HEK293T (cell line): ENCODE measurements at regions not wholly inside any gene's neighbourhood (a gene's known extent, or its start where the extent isn't known, plus 50 kb on each side); places are given as distances from the start of the nearest gene placed in this dataset.

Experiments
- CTCF ChIA-PET: fragments of 350-600 bp; formaldehyde crosslinking; extraction: SDS; loops from one replicate; lab custom pipeline; 2021; ENCODE audit warnings: antibody characterized with exemption, inconsistent platforms; lab: Yijun Ruan, JAX
- POLR2A ChIA-PET: fragments of 350-600 bp; formaldehyde crosslinking; extraction: SDS; loops from one replicate; lab custom pipeline; 2020; ENCODE audit warnings: antibody characterized with exemption, inconsistent platforms; lab: Yijun Ruan, JAX
- DNase-seq: peaks from one replicate; pipeline ENCODE4 v3.0.0; 2012; ENCODE audit warnings: mixed read lengths; ENCODE audit errors: extremely low spot score
- ARNT ChIP-seq: fragments of 450-650 bp; IDR thresholded peaks from 2 replicates; pipeline ENCODE4 v1.6.1; 2017; ENCODE audit warnings: mild to moderate bottlenecking
- BHLHE40 ChIP-seq: fragments of 450-650 bp; IDR thresholded peaks from 2 replicates; pipeline ENCODE4 v1.6.1; 2016; ENCODE audit warnings: mild to moderate bottlenecking, moderate library complexity, borderline replicate concordance
- CTBP1 ChIP-seq: fragments of 450-650 bp; IDR thresholded peaks from 2 replicates; pipeline ENCODE4 v1.6.1; 2016; ENCODE audit warnings: borderline replicate concordance
- ELF4 ChIP-seq: fragments of 450-650 bp; IDR thresholded peaks from 2 replicates; pipeline ENCODE4 v1.6.1; 2017; ENCODE audit warnings: antibody characterized with exemption
- FOXA1 ChIP-seq: fragments of 450-650 bp; IDR thresholded peaks from 2 replicates; pipeline ENCODE4 v1.6.1; 2016; ENCODE audit warnings: mild to moderate bottlenecking
- FOXK2 ChIP-seq: fragments of 450-650 bp; IDR thresholded peaks from 2 replicates; pipeline ENCODE4 v1.6.1; 2016; ENCODE audit warnings: mild to moderate bottlenecking
- FOXM1 ChIP-seq: fragments of 450-650 bp; IDR thresholded peaks from 2 replicates; pipeline ENCODE4 v1.6.1; 2017; ENCODE audit warnings: mild to moderate bottlenecking, borderline replicate concordance
- HDGF ChIP-seq: fragments of 450-650 bp; IDR thresholded peaks from 2 replicates; pipeline ENCODE4 v1.6.1; 2017; ENCODE audit warnings: antibody characterized with exemption, borderline replicate concordance
- L3MBTL2 ChIP-seq: fragments of 450-650 bp; conservative IDR thresholded peaks from 2 replicates; pipeline ENCODE4 v1.6.1; 2016; ENCODE audit warnings: mild to moderate bottlenecking
- LEF1 ChIP-seq: fragments of 450-650 bp; IDR thresholded peaks from 2 replicates; pipeline ENCODE4 v1.6.1; 2017; ENCODE audit warnings: mild to moderate bottlenecking, borderline replicate concordance
- NFRKB ChIP-seq: fragments of 450-650 bp; IDR thresholded peaks from 2 replicates; pipeline ENCODE4 v1.6.1; 2016; ENCODE audit warnings: mild to moderate bottlenecking, moderate library complexity
- PKNOX1 ChIP-seq: fragments of 450-650 bp; IDR thresholded peaks from 2 replicates; pipeline ENCODE4 v1.6.1; 2016
- SP1 ChIP-seq: fragments of 450-650 bp; IDR thresholded peaks from 2 replicates; pipeline ENCODE4 v1.6.1; 2017
- SUZ12 ChIP-seq: fragments of 450-650 bp; IDR thresholded peaks from 2 replicates; pipeline ENCODE4 v1.6.1; 2016; ENCODE audit warnings: mild to moderate bottlenecking
- TARDBP ChIP-seq: fragments of 450-650 bp; IDR thresholded peaks from 2 replicates; pipeline ENCODE4 v1.6.1; 2016
- ZNF384 ChIP-seq: fragments of 450-650 bp; IDR thresholded peaks from 2 replicates; pipeline ENCODE4 v1.6.1; 2016

- no peak for DNase-seq
- CTCF ChIA-PET, result no interaction called here
- POLR2A ChIA-PET, result no interaction called here
- TF ChIP-seq ZNF384 (no peak), FOXM1 (no peak), NFRKB (no peak), HDGF (no peak), FOXK2 (no peak), BHLHE40 (no peak), SUZ12 (no peak), L3MBTL2 (no peak), FOXA1 (no peak), PKNOX1 (no peak), LEF1 (no peak), ARNT (no peak), CTBP1 (no peak)
Observed at GRCh38 chr2:15043336-15044058, 411.0 kb downstream of the LRATD1 start.

GRCh38 chr2:15045054-15045453 lies 412.5 kb downstream of the LRATD1 start:
- CTCF ChIA-PET, result interaction anchor here (0.5 kb wide), 1 partner anchor 12 kb away, joined by 7 read pairs; no protein-coding TSS in a partner anchor
- POLR2A ChIA-PET, result no interaction called here
- DNase-seq, result no peak
- no peak for TF ChIP-seq LEF1
- TF ChIP-seq SP1, result no peak
- TF ChIP-seq BHLHE40, result no peak
- TF ChIP-seq L3MBTL2, result no peak
- no peak for TF ChIP-seq FOXK2
- no peak for TF ChIP-seq TARDBP
- TF ChIP-seq SUZ12, result no peak
- TF ChIP-seq ELF4, result no peak

- ChIA-PET POLR2A (no interaction called here), CTCF (no interaction called here)
- no peak for DNase-seq
- no peak for TF ChIP-seq BHLHE40
- no peak for TF ChIP-seq ELF4
- TF ChIP-seq NFRKB, result no peak
- TF ChIP-seq ARNT, result no peak
- no peak for TF ChIP-seq ZNF384
- no peak for TF ChIP-seq PKNOX1
- TF ChIP-seq L3MBTL2, result no peak
- no peak for TF ChIP-seq FOXA1
- TF ChIP-seq FOXK2, result no peak
- TF ChIP-seq SUZ12, result no peak
- TF ChIP-seq LEF1, result no peak
- TF ChIP-seq SP1, result no peak
- no peak for TF ChIP-seq FOXM1
- no peak for TF ChIP-seq TARDBP
- TF ChIP-seq CTBP1, result no peak
- TF ChIP-seq HDGF, result no peak
Observed at GRCh38 chr2:15047184-15047583, 414.7 kb downstream of the LRATD1 start.

- no peak for TF ChIP-seq ZNF384
- no peak for TF ChIP-seq HDGF
- TF ChIP-seq SUZ12, result no peak
- no peak for TF ChIP-seq SP1
- no peak for TF ChIP-seq L3MBTL2
- TF ChIP-seq FOXK2, result no peak
- TF ChIP-seq TARDBP, result no peak
- TF ChIP-seq LEF1, result no peak
- TF ChIP-seq NFRKB, result no peak
- TF ChIP-seq BHLHE40, result no peak
- TF ChIP-seq ARNT, result no peak
- TF ChIP-seq FOXM1, result no peak
- TF ChIP-seq CTBP1, result no peak
- TF ChIP-seq FOXA1, result no peak
- ChIA-PET POLR2A (no interaction called here), CTCF (no interaction called here)
- no peak for DNase-seq
Observed at GRCh38 chr2:15048000-15048399, 415.5 kb downstream of the LRATD1 start.

DNA sequence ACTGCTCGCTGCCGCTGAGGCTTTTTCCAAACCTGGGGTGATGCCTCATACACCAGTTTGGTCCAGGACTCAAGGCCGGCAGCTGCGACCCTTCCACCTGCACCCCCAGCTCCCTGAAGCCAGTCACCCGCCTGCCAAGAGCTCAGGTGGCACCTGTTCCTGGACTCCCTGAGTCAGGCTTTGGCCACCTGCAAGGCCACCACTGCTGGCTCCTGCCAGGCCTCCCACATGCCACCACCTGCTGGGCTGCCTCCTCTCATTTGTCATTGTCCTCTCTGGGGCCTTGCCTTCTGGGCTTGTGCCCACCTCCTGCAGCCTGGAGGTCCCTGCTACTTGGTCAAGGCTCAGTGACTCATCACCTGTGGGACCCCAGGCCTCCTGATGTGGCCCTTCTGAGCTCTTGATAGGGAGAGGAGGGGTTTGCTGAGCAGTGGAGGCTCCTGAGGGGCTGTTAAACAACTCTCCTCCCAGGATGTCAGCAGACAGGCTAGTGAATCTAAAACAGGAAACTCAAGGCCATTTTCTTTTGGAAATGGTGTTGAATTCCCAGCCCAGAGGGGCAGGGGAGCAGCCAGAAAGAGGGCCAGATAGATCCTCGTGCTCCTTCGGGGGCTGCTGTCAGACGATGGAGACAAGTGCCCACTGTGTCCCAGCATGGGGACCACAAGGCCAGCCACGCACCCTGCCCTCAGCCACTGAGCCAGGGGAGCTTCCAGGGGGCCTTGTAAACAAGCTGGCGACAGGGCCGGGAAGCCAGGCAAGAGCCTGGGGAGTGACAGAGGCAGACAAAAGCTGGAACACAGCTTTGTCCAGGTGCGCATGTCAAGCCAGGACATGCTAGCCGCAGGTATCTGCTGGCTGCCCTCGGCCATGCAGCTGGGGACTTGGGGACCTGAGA lies 416.8 kb downstream of the LRATD1 start:
- POLR2A ChIA-PET, result no interaction called here
- DNase-seq, result no peak
- CTCF ChIA-PET, result no interaction called here
- TF ChIP-seq SP1, result no peak
- no peak for TF ChIP-seq LEF1
- TF ChIP-seq L3MBTL2, result no peak
- TF ChIP-seq ZNF384, result no peak
- no peak for TF ChIP-seq HDGF
- TF ChIP-seq BHLHE40, result no peak
- no peak for TF ChIP-seq FOXM1
- TF ChIP-seq CTBP1, result no peak
- no peak for TF ChIP-seq SUZ12
- no peak for TF ChIP-seq TARDBP
- TF ChIP-seq FOXK2, result no peak
- TF ChIP-seq ELF4, result no peak
- TF ChIP-seq ARNT, result no peak
- TF ChIP-seq PKNOX1, result no peak
- no peak for TF ChIP-seq NFRKB
- TF ChIP-seq FOXA1, result no peak
